Tibial nerve (tissue), 4 donors: ENCODE measurements at regions not wholly inside any gene's neighbourhood (a gene's known extent, or its start where the extent isn't known, plus 50 kb on each side); places are given as distances from the start of the nearest gene placed in this dataset.

Experiments used
- CTCF ChIP-seq, 5 experiments: fragments of 200-600 bp in 3 of 5; fragments of 450-650 bp in 2 of 5; sonication (generic) in 3 of 5; IDR thresholded peaks; one replicate each; pipeline ENCODE4 v1.5.1; 2016 to 2019; ENCODE audit warnings: antibody characterized with exemption in 5 of 5, mild to moderate bottlenecking in 3 of 5, moderate library complexity in 2 of 5
- EP300 ChIP-seq, 2 donors: sonication (generic); formaldehyde crosslinking; IDR thresholded peaks; one replicate each; pipeline ENCODE4 v1.6.1; 2017; ENCODE audit warnings: antibody characterized with exemption in 2 of 2, mild to moderate bottlenecking in 1 of 2
- POLR2A ChIP-seq, 2 donors: fragments of 450-650 bp; IDR thresholded peaks; one replicate each; pipeline ENCODE4 v1.6.1; 2017; ENCODE audit warnings: antibody characterized with exemption in 2 of 2, mild to moderate bottlenecking in 2 of 2, moderate library complexity in 2 of 2

GRCh38 chr3:8205881-8206280, 295.7 kb upstream of the LMCD1 start:
- TF ChIP-seq CTCF (IDR thresholded peaks at IDR 0.05) (no peak), POLR2A (IDR thresholded peaks at IDR 0.05) (no peak), EP300 (IDR thresholded peaks at IDR 0.05) (no peak)
